ENCODE measurements at regions not wholly inside any gene's neighbourhood (a gene's known extent, or its start where the extent isn't known, plus 50 kb on each side); places are given as distances from the start of the nearest gene placed in this dataset.
A peak's percentile ranks its signal among the peaks of the same experiment; 100 is the strongest.

- H3K4me2 ChIP-seq (ENCODE audit: insufficient read depth, low read length), result no peak overlapping the region
- H3K9me3 ChIP-seq (ENCODE audit: insufficient read depth, low read length, severe bottlenecking), result no peaks in the 10 kb centered on the region
- no peak overlapping the region for H3K27ac ChIP-seq (ENCODE audit: low read length)
- no peaks in the 10 kb centered on the region for H4K20me1 ChIP-seq (ENCODE audit: insufficient read depth, low read length)
- no peaks in the 10 kb centered on the region for H3K4me1 ChIP-seq (ENCODE audit: insufficient read depth, low read length)
- H3K79me2 ChIP-seq (ENCODE audit: insufficient read depth, low read length), result no peaks in the 10 kb centered on the region
- TF ChIP-seq CTCF (IDR thresholded peaks at IDR 0.05; ENCODE audit: borderline replicate concordance, extremely low read depth, low read length, poor library complexity, severe bottlenecking) (no peak), EZH2 (IDR thresholded peaks at IDR 0.05; ENCODE audit: borderline replicate concordance, low read depth, low read length, severe bottlenecking) (no peak)
- no peak overlapping the region for H3K9ac ChIP-seq (ENCODE audit: low read depth, low read length)
- DNase-seq (no peak), ATAC-seq (ENCODE audit: insufficient read depth, low read depth) (no peak)
- H3K27me3 ChIP-seq (ENCODE audit: insufficient read depth, low read length, poor library complexity), result no peaks in the 10 kb centered on the region
- H2AFZ ChIP-seq (ENCODE audit: low read depth, low read length), result no peak overlapping the region
- H3K4me3 ChIP-seq (ENCODE audit: low read depth in 1 of 2, low read length in 2 of 2), result no peak overlapping the region
- no peaks in the 10 kb centered on the region for H3K36me3 ChIP-seq (ENCODE audit: insufficient read depth, low read length)
These were observed 1094.6 kb upstream of the CDH2 start for GRCh38 chr18:29271501-29271900.

GRCh38 chr18:29259838-29260237 lies 1082.9 kb upstream of the CDH2 start:
- no peak for DNase-seq
- Histone ChIP-seq H3K9me3 (ENCODE audit: insufficient read depth, low read length, severe bottlenecking) (no peaks in the 10 kb centered on the region), H3K4me2 (ENCODE audit: insufficient read depth, low read length) (no peak overlapping the region), H3K4me1 (ENCODE audit: insufficient read depth, low read length) (no peaks in the 10 kb centered on the region), H2AFZ (ENCODE audit: low read depth, low read length) (peak overlapping the region; percentile 21; the same call in 1 of the 2 replicates), H4K20me1 (ENCODE audit: insufficient read depth, low read length) (no peaks in the 10 kb centered on the region), H3K36me3 (ENCODE audit: insufficient read depth, low read length) (no peaks in the 10 kb centered on the region), H3K27me3 (ENCODE audit: insufficient read depth, low read length, poor library complexity) (no peaks in the 10 kb centered on the region), H3K4me3 (ENCODE audit: low read depth in 1 of 2, low read length in 2 of 2) (no peak overlapping the region), H3K79me2 (ENCODE audit: insufficient read depth, low read length) (no peaks in the 10 kb centered on the region), H3K27ac (ENCODE audit: low read length) (no peak overlapping the region), H3K9ac (ENCODE audit: low read depth, low read length) (no peak overlapping the region)
- TF ChIP-seq CTCF (IDR thresholded peaks at IDR 0.05; ENCODE audit: borderline replicate concordance, extremely low read depth, low read length, poor library complexity, severe bottlenecking) (no peak), EZH2 (IDR thresholded peaks at IDR 0.05; ENCODE audit: borderline replicate concordance, low read depth, low read length, severe bottlenecking) (no peak)
- 0 out of 3 replicates have a peak, but pooled peaks have one; percentile 22 for ATAC-seq (ENCODE audit: insufficient read depth, low read depth)

GRCh38 chr18:29254123-29254522 lies 1077.2 kb upstream of the CDH2 start:
- no peak overlapping the region for H2AFZ ChIP-seq (ENCODE audit: low read depth, low read length)
- no peaks in the 10 kb centered on the region for H3K4me1 ChIP-seq (ENCODE audit: insufficient read depth, low read length)
- H3K9me3 ChIP-seq (ENCODE audit: insufficient read depth, low read length, severe bottlenecking), result no peaks in the 10 kb centered on the region
- ATAC-seq (ENCODE audit: insufficient read depth, low read depth), result no peak
- no peaks in the 10 kb centered on the region for H3K79me2 ChIP-seq (ENCODE audit: insufficient read depth, low read length)
- no peaks in the 10 kb centered on the region for H4K20me1 ChIP-seq (ENCODE audit: insufficient read depth, low read length)
- no peaks in the 10 kb centered on the region for H3K36me3 ChIP-seq (ENCODE audit: insufficient read depth, low read length)
- H3K9ac ChIP-seq (ENCODE audit: low read depth, low read length), result no peak overlapping the region
- H3K4me3 ChIP-seq (ENCODE audit: low read depth in 1 of 2, low read length in 2 of 2), result no peak overlapping the region
- H3K4me2 ChIP-seq (ENCODE audit: insufficient read depth, low read length), result no peak overlapping the region
- no peaks in the 10 kb centered on the region for H3K27me3 ChIP-seq (ENCODE audit: insufficient read depth, low read length, poor library complexity)
- no peak for TF ChIP-seq EZH2 (IDR thresholded peaks at IDR 0.05; ENCODE audit: borderline replicate concordance, low read depth, low read length, severe bottlenecking)
- TF ChIP-seq CTCF (IDR thresholded peaks at IDR 0.05; ENCODE audit: borderline replicate concordance, extremely low read depth, low read length, poor library complexity, severe bottlenecking), result no peak
- no peak for DNase-seq
- H3K27ac ChIP-seq (ENCODE audit: low read length), result no peak overlapping the region

- no peak for TF ChIP-seq EZH2 (IDR thresholded peaks at IDR 0.05; ENCODE audit: borderline replicate concordance, low read depth, low read length, severe bottlenecking)
- H3K4me3 ChIP-seq (ENCODE audit: low read depth in 1 of 2, low read length in 2 of 2), result no peak overlapping the region
- no peaks in the 10 kb centered on the region for H4K20me1 ChIP-seq (ENCODE audit: insufficient read depth, low read length)
- no peak overlapping the region for H3K27ac ChIP-seq (ENCODE audit: low read length)
- H3K79me2 ChIP-seq (ENCODE audit: insufficient read depth, low read length), result no peaks in the 10 kb centered on the region
- H2AFZ ChIP-seq (ENCODE audit: low read depth, low read length), result no peak overlapping the region
- H3K9ac ChIP-seq (ENCODE audit: low read depth, low read length), result no peak overlapping the region
- no peaks in the 10 kb centered on the region for H3K36me3 ChIP-seq (ENCODE audit: insufficient read depth, low read length)
- H3K9me3 ChIP-seq (ENCODE audit: insufficient read depth, low read length, severe bottlenecking), result no peaks in the 10 kb centered on the region
- ATAC-seq (ENCODE audit: insufficient read depth, low read depth) (no peak), DNase-seq (no peak)
- H3K4me2 ChIP-seq (ENCODE audit: insufficient read depth, low read length), result no peak overlapping the region
- no peaks in the 10 kb centered on the region for H3K4me1 ChIP-seq (ENCODE audit: insufficient read depth, low read length)
- no peaks in the 10 kb centered on the region for H3K27me3 ChIP-seq (ENCODE audit: insufficient read depth, low read length, poor library complexity)
These were observed 1074.8 kb upstream of the CDH2 start for GRCh38 chr18:29251681-29252080.
